ENCODE measurements at regions not wholly inside any gene's neighbourhood (a gene's known extent, or its start where the extent isn't known, plus 50 kb on each side); places are given as distances from the start of the nearest gene placed in this dataset.

DNA sequence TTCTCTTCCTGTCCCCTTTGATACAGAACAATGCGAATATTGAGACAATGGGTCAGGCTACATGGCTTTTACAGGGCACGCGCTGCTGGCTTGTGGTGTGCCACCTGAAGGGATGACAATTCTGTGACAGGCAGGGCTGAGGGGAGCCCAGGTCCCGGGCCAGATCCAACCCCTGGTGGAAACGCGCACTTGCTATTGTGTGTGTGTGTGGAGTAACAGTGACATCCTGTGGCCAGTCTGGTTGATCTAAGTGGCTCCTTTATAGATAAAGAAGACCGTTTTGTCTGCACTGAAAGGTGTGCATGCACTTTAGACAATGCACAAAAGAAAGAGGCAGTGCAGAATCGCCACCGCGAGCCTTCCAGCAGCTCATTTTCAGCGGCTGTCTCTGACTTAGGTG lies 273.6 kb downstream of the HRH4 start:
- no peak for DNase-seq (ENCODE audit: low spot score)

DNA sequence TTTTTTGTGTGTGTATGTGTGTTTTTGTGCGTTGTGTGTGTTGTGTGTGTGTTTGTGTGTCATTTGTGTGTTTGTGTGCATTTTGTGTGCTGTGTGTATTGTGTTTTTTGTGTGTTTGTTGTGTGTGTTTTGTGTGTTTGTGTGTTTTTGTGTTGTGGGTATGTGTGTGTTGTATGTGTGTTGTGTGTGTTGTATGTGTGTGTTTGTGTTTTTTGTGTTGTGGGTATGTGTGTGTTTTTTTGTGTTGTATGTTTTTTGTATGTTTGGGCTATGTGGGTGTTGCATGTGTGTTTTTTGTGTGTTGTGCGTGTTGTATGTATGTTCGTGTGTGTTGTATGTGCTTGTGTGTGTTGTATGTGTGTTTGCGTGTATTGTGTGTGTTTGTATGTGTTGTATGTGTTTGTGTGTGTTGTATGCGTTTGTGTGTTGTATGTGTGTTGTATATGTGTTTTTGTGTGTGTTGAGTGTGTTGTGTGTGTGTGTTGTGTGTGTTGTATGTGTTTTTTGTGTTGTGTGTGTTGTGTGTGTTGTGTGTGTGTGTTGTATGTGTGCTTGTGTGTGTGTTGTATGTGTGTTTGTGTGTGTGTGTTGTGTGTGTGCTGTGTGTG lies 275.3 kb downstream of the HRH4 start:
- no peak for DNase-seq (ENCODE audit: low spot score)

DNA sequence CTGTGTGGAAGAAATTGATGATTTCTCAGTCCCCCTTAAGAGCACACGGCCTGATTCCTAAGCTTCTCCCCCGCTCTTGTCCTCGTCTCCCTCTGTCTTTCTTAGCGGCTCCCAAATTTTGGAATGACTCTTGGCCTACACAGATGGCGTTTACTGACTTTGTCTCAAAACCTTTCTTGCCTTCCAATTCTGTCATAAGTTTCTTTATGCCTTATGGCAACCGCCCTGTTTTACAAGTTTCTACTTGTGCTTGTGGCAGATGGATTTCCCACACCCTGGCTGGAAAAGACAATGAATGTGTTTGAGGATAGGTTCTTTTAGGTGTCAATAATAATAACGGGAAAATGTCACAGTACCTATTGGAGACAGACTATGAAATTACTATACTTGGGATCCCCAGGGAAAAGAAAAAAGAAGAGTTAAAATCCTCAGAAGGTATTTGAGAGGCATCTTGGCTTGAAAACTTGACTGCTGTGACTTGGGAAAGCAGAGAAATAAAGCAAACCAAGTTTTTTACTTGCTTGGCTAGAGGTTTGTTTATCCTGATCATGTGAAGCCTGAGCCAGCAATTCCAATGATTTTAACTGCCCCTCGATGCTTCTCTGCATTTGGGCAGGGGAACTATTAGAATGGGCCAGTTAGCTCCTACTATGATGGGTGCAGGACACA lies 276.4 kb downstream of the HRH4 start:
- no peak for DNase-seq (ENCODE audit: low spot score)

- no peak for DNase-seq (ENCODE audit: low spot score)
These were observed 280.4 kb downstream of the HRH4 start for GRCh38 chr18:24740829-24741228.

GRCh38 chr18:24741321-24741720 lies 280.9 kb downstream of the HRH4 start:
- DNase-seq (ENCODE audit: low spot score) = no peak

DNA sequence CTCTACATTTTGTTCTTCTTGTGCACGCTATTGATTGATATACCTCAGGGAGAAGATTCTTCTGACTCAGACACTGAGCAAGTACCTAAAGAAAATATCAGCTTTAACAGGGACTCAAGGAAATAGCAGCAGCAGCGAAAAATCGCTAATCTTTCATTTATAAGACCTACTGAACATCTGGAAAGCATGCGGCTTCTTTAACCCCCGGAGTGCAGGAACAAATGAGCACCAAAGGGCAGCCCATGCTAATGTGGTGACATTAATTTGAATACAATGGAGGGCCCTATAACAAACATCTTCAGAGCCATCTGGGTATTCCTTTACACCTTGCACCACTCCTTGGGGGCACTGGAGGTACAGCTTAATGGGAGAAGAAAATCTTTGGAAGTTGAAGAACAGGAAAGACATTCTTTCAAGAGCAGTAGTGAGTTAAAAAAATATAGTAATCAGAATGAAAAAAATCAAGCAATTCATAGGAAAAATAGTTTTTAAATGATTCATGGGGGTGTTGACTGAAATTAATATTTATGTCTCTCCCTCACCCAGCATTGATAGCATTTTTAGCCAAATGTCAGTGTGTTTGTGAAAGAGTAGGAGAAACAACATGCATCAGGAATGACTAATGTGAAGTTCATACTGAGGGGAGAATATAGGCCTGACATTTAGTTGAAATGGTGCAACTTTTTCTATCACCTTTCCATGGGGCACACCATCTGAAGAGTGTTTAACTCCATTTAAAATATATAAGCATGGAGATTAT lies 281.7 kb downstream of the HRH4 start:
- DNase-seq (ENCODE audit: low spot score) = no peak

GRCh38 chr18:24754583-24755253 lies 294.3 kb downstream of the HRH4 start:
- DNase-seq (ENCODE audit: low spot score) = no peak

DNA sequence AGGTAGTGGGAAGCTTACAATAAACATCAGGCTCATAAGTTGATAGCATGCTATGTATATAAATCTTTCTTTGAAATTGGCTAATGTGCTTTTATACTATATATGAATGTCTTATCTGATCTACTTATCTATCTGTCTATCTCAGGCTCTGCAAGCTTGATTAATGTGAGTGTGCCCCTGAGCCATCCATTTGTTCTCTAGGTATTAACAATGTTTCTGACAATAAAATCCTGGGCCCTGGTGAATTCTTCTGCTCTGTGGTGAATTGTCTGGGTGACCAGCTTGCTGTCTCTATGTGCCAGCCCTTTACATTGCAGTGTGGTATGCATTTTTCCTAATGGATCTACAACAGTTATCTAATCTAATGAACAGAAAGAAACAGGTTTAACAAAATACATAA lies 295.9 kb downstream of the HRH4 start:
- DNase-seq (ENCODE audit: low spot score) = no peak

GRCh38 chr18:24757134-24757533 lies 296.7 kb downstream of the HRH4 start:
- DNase-seq (ENCODE audit: low spot score) = no peak

GRCh38 chr18:24761765-24762164 lies 301.3 kb downstream of the HRH4 start:
- no peak for DNase-seq (ENCODE audit: low spot score)

DNA sequence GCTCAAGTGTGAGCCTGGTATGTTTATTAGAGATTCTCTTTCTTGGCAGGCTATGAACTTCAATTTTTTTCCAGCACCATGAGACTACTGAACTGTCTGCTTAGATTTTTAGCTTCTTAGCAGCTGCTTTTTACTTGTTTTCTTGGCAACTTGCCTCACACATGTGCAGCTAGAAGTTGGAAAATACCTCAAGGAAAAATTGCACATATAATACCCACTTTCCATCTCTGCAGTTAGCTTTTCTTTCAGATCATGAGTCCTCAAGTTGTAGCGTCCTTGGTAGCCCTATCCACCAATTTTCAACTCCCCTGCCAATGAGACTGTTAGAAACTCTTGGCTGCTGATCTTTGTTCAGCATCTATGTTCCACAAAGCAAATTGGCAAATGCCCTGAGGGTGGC lies 302.1 kb downstream of the HRH4 start:
- no peak for DNase-seq (ENCODE audit: low spot score)

DNA sequence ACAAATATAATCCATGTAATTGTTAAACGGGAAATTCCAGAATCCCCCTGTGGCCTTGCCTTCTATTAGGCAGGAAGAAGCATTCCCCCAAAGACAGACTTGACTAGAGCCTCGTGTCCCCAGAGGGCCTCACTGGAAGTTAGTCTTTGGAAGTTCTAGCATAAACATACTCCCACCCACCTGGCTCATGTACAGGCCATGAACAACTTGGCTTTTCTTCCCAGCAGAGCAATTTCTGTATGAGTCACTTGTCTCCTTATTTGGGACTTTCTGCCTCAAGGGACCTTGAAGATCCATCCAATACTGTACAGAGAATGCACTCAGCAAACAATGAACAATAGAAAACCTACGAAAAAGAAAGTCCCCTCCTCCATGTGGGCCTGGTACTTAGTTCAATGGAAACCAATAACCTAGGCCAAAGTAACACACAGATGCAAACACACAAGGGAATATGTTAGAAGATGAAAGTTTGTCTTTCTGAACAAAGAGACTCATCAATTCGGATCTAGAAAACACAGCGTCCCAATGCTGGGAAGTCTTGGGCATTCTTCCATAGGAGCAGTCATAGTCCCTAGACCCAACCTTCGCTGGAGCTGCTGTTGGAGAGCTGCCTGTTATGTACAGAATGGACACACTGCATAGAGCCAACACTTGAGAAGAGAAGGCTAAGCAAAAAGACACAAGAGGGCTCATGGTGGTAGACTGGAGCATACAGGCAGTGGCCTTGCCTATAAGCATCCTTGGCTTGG lies 303.5 kb downstream of the HRH4 start:
- no peak for DNase-seq (ENCODE audit: low spot score)

GRCh38 chr18:24764766-24765165 lies 304.3 kb downstream of the HRH4 start:
- DNase-seq (ENCODE audit: low spot score) = no peak

GRCh38 chr18:24766376-24766775 lies 305.9 kb downstream of the HRH4 start:
- no peak for DNase-seq (ENCODE audit: low spot score)

DNA sequence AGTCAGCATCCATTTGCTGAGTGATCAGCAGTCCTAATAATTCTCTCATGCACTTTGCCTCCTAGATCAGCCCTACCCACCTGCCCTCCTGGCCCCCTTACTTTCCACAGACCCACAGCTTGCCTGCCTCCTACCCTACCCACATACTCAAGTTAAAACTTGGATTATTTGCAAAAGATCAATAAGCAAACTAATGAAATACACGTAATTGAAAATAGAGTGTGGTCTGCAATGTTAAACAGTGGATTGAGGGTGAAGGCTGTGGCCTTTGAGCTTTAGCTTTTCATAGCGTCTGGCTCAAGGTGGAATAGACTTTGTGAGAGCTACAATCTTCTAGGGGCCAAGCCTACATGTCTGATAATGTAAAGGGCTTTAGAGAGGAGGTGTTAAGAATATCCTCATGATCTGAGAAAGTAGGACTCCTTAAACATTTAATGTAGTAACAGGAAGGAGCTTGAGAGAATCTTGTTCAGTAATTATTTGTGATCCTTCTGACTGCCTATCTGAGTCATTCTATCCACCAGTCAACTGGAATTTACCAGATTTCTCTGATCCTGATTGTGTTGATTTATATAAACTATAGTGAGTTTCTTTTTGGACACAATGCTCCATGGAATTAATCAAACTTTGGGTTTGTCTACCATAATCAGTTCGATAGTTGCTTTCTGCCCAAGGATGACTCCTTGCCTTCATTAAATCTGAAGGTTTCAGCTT lies 310.0 kb downstream of the HRH4 start:
- DNase-seq (ENCODE audit: low spot score) = no peak

DNA sequence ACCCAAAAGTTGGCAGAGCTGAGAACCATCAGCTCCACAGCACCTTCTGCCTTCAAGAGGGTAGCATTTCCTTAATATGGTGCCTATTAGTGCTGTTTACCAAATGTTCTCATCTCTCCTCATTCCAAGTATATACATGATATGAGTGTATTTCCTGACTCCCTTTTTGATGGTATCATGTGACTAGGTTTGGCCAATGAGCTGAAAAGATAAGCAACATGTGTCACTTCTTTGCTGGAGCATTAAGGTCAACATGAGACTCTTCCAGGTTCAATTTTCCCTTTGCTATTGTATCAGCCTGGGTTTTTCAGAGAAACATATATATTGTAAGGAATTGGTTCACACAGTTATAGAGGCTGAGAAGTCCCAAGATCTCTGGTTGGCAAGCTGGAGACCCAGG lies 310.9 kb downstream of the HRH4 start:
- no peak for DNase-seq (ENCODE audit: low spot score)

GRCh38 chr18:24773101-24773500 lies 312.7 kb downstream of the HRH4 start:
- DNase-seq (ENCODE audit: low spot score) = no peak

DNA sequence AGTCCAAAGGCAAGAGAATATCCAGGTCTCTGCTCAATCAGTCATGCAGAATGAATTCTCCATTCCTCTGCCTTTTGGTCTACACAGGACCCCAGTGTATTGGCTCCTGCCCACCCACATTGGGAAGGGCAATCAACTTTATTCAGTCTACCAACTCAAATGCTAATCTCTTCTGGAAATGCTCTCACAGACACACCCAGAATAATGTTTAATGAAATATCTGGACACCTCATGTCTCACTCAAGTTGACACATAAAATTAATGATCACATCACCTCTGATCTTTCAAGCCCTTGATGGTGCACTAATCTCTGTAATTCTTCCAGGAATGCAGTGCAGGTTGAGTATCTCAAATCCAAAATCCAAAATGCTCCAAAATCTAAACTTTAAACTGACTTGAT lies 315.6 kb downstream of the HRH4 start:
- no peak for DNase-seq (ENCODE audit: low spot score)

GRCh38 chr18:24778810-24779418 lies 318.5 kb downstream of the HRH4 start:
- DNase-seq (ENCODE audit: low spot score) = no peak

GRCh38 chr18:24782566-24782965 lies 322.1 kb downstream of the HRH4 start:
- DNase-seq (ENCODE audit: low spot score) = no peak

DNA sequence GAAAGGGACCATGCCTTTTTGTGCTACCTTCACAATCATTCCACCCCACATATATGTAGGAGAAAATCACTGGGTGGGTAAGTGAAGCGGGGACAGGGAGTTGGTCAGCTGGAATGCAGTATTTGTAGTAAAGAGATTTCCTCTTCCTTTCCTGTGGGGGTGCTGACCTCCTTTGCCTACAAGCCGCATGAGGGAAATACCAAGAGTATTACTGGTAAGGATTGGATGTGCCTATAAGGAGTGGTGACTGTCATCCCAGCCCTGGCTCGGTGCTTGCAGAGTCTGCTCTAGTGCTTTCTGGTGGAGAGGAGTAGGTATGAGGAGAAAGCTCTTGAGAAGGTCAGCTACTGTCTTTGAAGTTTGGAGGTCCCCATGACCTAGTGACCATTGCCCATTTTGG lies 324.6 kb downstream of the HRH4 start:
- no peak for DNase-seq (ENCODE audit: low spot score)
